ENCODE measurements at regions not wholly inside any gene's neighbourhood (a gene's known extent, or its start where the extent isn't known, plus 50 kb on each side); places are given as distances from the start of the nearest gene placed in this dataset.
"Not testable (repeated sequence)": the region's sequence is repeated elsewhere in the genome, so short reads cannot be mapped to it uniquely, and the experiment has no call there.

DNA sequence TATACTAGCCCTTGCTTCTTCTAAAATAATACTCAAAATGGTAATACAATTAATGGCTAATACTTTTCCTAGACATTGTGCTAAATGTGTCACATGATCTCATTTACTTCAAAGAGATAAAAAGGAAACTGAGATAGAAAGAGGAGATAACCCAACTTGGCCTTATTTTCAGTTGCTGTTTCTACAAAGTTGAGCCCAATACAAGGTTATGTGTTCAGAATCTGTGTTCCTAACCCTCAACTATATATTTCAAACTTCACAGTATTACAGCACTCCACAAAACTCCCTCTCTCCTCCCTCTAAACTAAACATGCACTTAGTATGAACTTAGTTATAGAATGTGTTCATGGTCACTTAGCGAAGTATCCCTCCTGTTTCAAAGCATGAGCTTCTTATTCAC lies 277.9 kb downstream of the CCER1 start:
- Histone ChIP-seq H3K27me3 (no peaks in the 10 kb centered on the region), H3K36me3 (no peaks in the 10 kb centered on the region), H3K27ac (no peak overlapping the region), H3K9me3 (no peaks in the 10 kb centered on the region), H3K4me1 (no peaks in the 10 kb centered on the region), H3K4me3 (no peak overlapping the region)
- no peak for TF ChIP-seq POLR2AphosphoS5 (IDR thresholded peaks at IDR 0.05; ENCODE audit: insufficient read depth in 1 of 2, low read depth in 1 of 2)
- TF ChIP-seq, protein P1, sequence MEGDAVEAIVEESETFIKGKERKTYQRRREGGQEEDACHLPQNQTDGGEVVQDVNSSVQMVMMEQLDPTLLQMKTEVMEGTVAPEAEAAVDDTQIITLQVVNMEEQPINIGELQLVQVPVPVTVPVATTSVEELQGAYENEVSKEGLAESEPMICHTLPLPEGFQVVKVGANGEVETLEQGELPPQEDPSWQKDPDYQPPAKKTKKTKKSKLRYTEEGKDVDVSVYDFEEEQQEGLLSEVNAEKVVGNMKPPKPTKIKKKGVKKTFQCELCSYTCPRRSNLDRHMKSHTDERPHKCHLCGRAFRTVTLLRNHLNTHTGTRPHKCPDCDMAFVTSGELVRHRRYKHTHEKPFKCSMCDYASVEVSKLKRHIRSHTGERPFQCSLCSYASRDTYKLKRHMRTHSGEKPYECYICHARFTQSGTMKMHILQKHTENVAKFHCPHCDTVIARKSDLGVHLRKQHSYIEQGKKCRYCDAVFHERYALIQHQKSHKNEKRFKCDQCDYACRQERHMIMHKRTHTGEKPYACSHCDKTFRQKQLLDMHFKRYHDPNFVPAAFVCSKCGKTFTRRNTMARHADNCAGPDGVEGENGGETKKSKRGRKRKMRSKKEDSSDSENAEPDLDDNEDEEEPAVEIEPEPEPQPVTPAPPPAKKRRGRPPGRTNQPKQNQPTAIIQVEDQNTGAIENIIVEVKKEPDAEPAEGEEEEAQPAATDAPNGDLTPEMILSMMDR (IDR thresholded peaks at IDR 0.05): no peak
- TF ChIP-seq POLR2A (IDR thresholded peaks at IDR 0.05): no peak
- no peak for DNase-seq (ENCODE audit: extremely low spot score in 2 of 2)
- intact Hi-C loops (cut with DNase I): no loop called here

DNA sequence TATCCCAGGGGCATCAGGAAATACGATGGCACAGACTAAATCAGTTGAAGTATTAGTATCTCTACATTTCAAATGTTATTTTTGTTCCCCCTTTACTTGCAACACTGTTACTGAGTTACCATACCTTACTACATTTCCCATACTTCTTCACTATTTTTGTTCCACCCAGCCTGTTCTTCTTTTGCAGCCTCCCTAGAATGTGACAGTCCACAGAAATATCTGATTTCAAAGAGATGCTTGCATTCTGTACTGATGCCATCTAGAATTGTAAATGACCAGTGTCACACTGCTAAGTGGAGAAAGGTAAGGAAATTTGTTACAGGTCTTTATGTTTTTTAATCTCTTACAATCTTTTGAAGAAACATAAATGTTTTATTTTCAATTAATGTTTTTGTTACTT lies 279.9 kb downstream of the CCER1 start:
- Histone ChIP-seq H3K27me3 (no peaks in the 10 kb centered on the region), H3K4me3 (no peak overlapping the region), H3K9me3 (no peaks in the 10 kb centered on the region), H3K27ac (no peak overlapping the region), H3K36me3 (no peaks in the 10 kb centered on the region), H3K4me1 (no peaks in the 10 kb centered on the region)
- no peak for DNase-seq (ENCODE audit: extremely low spot score in 2 of 2)
- intact Hi-C loops (cut with DNase I): no loop called here
- TF ChIP-seq, protein P1 (IDR thresholded peaks at IDR 0.05): no peak
- TF ChIP-seq POLR2A (IDR thresholded peaks at IDR 0.05) (no peak), POLR2AphosphoS5 (IDR thresholded peaks at IDR 0.05; ENCODE audit: insufficient read depth in 1 of 2, low read depth in 1 of 2) (no peak)

DNA sequence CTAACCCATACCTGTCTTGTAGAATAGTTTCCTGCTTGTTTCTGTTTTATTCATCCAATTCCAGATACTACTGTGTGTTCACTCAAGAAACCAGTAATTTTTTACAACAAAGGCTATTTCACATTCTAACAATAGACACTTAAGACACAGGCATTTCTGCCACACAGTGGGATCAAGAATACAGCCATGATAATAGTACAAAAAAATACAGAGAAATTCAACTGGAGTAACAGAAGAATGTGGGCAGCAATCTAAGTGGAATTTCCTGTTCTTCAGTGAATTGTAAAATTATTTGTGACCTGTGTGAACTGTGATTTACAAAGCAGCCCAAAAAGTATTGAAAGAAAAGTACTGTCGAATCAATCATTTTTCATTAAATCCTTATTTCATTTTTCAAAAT lies 282.9 kb downstream of the CCER1 start:
- H3K4me3 ChIP-seq: no peak overlapping the region
- H3K9me3 ChIP-seq: no peaks in the 10 kb centered on the region
- no peaks in the 10 kb centered on the region for H3K27me3 ChIP-seq
- intact Hi-C loops (cut with DNase I): no loop called here
- H3K27ac ChIP-seq: no peak overlapping the region
- TF ChIP-seq, protein P1 (IDR thresholded peaks at IDR 0.05): no peak
- no peak for TF ChIP-seq POLR2A (IDR thresholded peaks at IDR 0.05)
- no peak for TF ChIP-seq POLR2AphosphoS5 (IDR thresholded peaks at IDR 0.05; ENCODE audit: insufficient read depth in 1 of 2, low read depth in 1 of 2)
- DNase-seq (ENCODE audit: extremely low spot score in 2 of 2): no peak
- H3K4me1 ChIP-seq: no peaks in the 10 kb centered on the region
- H3K36me3 ChIP-seq: no peaks in the 10 kb centered on the region

DNA sequence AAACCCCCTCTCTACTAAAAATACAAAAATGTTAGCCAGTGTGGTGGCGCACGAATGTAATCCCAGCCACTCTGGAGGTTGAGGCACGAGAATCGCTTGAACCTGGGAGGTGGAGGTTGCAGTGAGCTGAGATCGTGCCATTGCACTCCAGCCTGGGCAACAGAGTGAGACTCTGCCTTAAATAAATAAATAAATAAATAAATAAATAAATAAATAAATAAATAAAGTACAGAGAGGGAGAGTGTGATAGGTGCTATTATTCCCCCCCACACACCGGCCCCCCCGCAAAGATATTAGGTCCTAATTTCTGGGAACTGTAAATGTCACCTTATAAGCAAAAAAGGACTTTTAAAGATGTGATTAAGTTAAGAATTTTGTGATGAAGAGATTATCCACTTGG lies 291.0 kb downstream of the CCER1 start:
- H3K4me3 ChIP-seq; H3K36me3 ChIP-seq; DNase-seq (ENCODE audit: extremely low spot score in 2 of 2); H3K27me3 ChIP-seq; intact Hi-C loops (cut with DNase I); H3K27ac ChIP-seq; H3K9me3 ChIP-seq; H3K4me1 ChIP-seq: not testable (repeated sequence)

- Histone ChIP-seq H3K27ac (no peak overlapping the region), H3K9me3 (no peaks in the 10 kb centered on the region), H3K36me3 (no peaks in the 10 kb centered on the region), H3K4me3 (no peak overlapping the region), H3K4me1 (no peaks in the 10 kb centered on the region), H3K27me3 (no peaks in the 10 kb centered on the region)
- intact Hi-C loops (cut with DNase I): no loop called here
- DNase-seq (ENCODE audit: extremely low spot score in 2 of 2): no peak
- TF ChIP-seq POLR2A (IDR thresholded peaks at IDR 0.05) (no peak), POLR2AphosphoS5 (IDR thresholded peaks at IDR 0.05; ENCODE audit: insufficient read depth in 1 of 2, low read depth in 1 of 2) (no peak)
Measured at GRCh38 chr12:90659060-90659459, 295.9 kb downstream of the CCER1 start.

- intact Hi-C loops (cut with DNase I): no loop called here
- Histone ChIP-seq H3K9me3 (no peaks in the 10 kb centered on the region), H3K36me3 (no peaks in the 10 kb centered on the region), H3K27me3 (no peaks in the 10 kb centered on the region), H3K27ac (no peak overlapping the region), H3K4me1 (no peaks in the 10 kb centered on the region), H3K4me3 (no peak overlapping the region)
- DNase-seq (ENCODE audit: extremely low spot score in 2 of 2): no peak
- TF ChIP-seq POLR2AphosphoS5 (IDR thresholded peaks at IDR 0.05; ENCODE audit: insufficient read depth in 1 of 2, low read depth in 1 of 2) (no peak), POLR2A (IDR thresholded peaks at IDR 0.05) (no peak)
- TF ChIP-seq, protein P1 (IDR thresholded peaks at IDR 0.05): no peak
Measured at GRCh38 chr12:90653040-90653439, 301.9 kb downstream of the CCER1 start.

All from vagina (tissue), 2 donors.